ENCODE measurements at regions not wholly inside any gene's neighbourhood (a gene's known extent, or its start where the extent isn't known, plus 50 kb on each side); places are given as distances from the start of the nearest gene placed in this dataset.

- no peak for TF ChIP-seq CTCF (IDR thresholded peaks at IDR 0.05)
- TF ChIP-seq POLR2A (IDR thresholded peaks at IDR 0.05) = no peak
Measured at GRCh38 chr2:129152514-129152913, 827.0 kb upstream of the RAB6C start.

Data from testis (tissue), 2 donors.